Inflammatory macrophage treated with lipopolysaccharide for 4 hours (primary cell): ENCODE measurements at regions not wholly inside any gene's neighbourhood (a gene's known extent, or its start where the extent isn't known, plus 50 kb on each side); places are given as distances from the start of the nearest gene placed in this dataset.
"Not testable (repeated sequence)": the region's sequence is repeated elsewhere in the genome, so short reads cannot be mapped to it uniquely, and the experiment has no call there.

Source experiments
- DNase-seq: peaks from one replicate; pipeline ENCODE4 v3.0.0-alpha.2; 2020

DNA sequence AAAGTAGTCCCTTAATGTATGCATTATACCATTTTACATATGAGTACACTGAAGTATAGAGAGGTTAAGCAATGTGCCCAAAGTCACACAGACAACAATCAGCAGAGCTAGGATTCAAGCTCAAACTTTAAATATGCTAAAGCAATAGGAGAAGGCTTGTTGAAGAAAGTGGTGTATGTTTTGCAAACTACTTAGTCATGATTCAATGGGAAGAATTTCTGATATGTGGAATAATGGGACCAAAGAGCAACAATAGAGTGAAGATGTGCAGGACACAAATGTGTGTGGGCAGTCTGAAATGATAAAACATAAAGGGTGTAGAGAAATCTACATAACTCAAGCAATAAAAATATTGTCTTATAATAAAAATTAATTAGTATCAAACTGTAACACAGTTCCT, 109.0 kb upstream of the ARSJ start:
- no peak for DNase-seq

- DNase-seq = no peak
Observed at GRCh38 chr4:114091546-114091945, 112.1 kb upstream of the ARSJ start.

DNA sequence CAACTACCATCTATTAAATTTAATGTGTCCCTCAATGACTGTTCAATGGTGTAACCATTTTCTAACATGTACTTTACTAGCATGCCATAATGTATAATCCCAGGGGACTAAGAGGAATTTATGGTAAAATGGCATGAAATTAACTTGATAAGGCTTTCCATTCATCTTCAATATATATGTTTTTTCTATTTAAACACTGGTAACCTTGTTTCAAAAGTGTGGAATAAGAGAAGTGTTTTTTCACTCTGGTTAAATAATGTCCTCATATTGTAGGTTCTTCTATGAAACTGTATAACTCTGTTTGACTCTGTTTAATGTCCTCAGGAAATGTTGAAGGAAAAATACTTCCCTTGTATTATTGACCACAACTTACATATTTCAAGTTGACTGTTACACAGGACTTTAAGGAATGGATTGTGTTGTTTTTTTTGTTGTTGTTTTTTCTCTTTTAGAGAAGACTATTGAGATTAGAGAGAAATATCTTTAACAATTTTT, 113.8 kb upstream of the ARSJ start:
- DNase-seq = no peak

DNA sequence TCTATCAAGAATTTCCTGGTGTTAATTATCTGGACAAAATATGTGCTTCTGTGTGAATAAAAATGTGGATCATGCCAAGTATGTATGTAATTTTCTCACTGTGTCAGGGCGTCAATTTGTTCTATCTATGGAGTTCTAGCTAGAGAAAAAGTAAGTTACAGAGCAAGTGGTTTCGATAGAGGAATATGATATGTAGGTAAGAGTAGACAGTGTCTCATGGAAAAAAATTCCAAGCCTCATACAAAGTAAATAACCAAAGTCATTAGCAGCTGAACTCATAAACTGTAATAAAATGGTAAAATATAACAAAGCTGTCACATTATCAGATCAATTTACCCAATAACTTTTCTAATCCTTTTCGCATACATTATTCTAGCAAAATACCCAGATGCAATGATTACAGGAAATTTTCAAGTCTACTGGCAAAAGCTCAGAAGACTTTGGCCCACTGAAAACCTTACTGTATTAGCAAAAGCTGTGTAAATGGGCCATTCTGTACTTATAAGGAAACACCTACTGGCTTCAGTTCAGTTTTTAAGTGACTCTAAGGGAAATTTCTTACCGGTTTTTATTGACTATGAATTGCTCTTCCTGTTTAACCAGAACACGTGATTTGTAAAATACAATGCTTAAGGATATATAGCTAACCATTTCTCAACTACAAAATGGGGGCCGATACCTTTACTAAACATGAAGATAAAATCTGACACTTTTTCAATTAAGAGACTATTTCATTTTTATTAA, 121.0 kb upstream of the ARSJ start:
- DNase-seq = no peak

- no peak for DNase-seq
Observed at GRCh38 chr4:114103908-114104307, 124.5 kb upstream of the ARSJ start.

DNA sequence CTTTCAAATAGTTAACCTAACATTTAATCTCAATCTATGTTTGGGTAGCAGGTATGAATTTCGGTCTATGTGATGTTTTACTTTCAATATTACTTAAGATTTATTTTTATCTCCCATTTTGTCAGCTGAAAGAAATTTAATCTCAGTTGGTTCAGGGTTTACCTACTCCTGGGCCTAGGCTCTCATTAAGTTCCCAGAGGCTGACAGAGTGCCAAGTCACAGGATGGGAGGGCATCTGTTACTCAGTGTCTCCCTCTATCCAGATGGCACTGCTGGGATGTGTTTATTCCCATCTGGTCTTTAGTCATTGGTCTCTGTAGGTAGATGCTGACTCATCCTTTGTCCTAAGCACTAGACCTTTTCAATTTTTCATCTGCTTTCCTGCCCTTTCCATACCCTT, 129.4 kb upstream of the ARSJ start:
- no peak for DNase-seq

DNA sequence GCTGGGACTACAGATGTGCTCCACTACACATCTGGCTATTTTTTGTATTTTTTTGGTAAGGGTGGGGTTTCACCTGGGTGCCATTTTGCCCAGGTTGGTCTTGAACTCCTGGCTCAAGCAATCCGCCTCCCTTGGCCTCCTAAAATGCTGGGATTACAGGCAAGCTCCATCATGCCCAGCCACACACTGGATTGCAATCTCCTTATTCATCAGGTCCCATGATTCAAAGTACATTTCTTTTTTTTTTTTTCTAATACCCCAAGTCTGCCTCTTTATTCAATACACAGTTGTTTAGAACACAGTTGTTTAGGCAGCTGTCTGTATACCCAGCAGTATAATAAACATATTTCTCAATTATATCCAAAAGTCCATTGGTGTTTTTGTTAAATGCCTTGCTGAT, 130.3 kb upstream of the ARSJ start:
- DNase-seq = no peak

DNA sequence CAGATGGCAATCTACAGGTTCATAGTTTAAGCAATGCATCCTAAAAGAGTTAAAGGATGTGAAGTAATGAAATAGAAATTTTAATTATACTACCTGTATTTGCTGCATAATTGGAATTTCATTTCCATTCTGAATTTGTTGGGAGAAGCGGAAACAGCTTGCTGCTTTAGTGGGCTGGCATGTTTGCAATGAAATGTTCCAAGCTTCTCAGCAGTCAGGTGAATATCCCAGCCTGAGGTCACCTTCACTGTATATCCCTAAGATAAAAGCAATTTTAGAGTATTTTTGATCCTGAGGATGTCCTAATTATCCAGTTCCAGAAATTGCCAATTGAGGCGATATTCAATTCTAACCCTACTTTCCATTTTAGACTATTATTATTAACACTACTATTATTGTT, 136.1 kb upstream of the ARSJ start:
- no peak for DNase-seq

DNA sequence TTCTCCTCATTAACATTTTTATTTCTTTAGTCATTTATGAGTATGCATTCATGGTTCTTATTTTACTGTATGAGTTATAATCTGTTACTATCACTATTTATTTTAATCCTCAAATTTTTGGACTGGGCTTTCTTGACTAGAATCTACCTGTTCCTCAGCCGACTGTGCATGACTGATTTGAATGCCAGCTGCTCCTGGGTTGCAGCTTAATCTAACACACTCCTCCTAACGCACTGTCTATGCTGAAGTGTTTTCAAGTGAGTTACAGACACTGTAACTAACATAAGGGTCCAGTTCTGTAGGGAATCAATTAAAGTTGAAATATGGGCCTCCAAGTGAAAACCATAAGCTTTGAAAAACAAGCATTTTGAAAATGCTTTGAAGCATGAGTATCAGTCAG, 137.4 kb upstream of the ARSJ start:
- DNase-seq = no peak

- DNase-seq = no peak
Observed at GRCh38 chr4:114121221-114121620, 141.8 kb upstream of the ARSJ start.

GRCh38 chr4:114132199-114132598, 152.8 kb upstream of the ARSJ start:
- no peak for DNase-seq

DNA sequence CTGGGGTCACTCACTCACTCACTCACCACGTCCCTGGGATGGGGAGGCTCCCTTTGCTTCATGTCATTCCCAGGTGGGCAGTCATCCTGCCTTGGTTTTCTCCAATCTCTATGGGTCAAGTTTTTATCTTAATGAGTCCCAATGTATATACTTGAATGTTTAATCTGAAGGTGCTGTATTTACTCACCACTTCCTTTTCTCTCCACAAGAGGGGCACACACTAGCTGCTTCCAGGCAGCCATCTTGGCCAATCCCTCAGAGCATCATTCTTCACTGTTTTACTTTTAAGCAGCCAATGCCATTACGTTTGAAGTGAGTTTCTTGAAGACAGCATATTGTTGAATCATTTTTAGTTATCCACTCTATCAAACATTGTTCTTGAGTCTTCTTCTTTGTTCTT, 153.4 kb upstream of the ARSJ start:
- DNase-seq = no peak

GRCh38 chr4:114136069-114136468, 156.6 kb upstream of the ARSJ start:
- no peak for DNase-seq

DNA sequence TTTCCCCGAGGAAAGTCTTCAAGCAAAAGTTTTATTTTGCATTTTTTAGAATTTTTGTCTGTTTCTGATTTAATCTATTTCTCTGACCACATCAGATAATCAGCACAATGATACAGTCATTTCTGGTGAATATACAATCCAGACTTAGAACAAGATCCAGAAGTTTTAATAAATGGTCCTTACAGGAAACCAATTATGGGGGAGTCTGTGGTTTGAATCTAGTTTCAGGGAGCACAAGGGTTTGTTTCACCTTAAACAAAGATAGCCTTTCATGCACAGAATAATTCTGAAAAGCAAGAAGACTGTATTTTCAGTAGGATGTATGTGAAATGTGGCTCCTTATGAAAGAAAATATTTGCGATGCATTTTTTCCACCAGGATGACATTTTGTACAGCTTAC, 158.5 kb upstream of the ARSJ start:
- DNase-seq = no peak

- no peak for DNase-seq
Observed at GRCh38 chr4:114146947-114147618, 167.6 kb upstream of the ARSJ start.

- not testable (repeated sequence) for DNase-seq
Observed at GRCh38 chr4:114147619-114148208, 168.3 kb upstream of the ARSJ start.

DNA sequence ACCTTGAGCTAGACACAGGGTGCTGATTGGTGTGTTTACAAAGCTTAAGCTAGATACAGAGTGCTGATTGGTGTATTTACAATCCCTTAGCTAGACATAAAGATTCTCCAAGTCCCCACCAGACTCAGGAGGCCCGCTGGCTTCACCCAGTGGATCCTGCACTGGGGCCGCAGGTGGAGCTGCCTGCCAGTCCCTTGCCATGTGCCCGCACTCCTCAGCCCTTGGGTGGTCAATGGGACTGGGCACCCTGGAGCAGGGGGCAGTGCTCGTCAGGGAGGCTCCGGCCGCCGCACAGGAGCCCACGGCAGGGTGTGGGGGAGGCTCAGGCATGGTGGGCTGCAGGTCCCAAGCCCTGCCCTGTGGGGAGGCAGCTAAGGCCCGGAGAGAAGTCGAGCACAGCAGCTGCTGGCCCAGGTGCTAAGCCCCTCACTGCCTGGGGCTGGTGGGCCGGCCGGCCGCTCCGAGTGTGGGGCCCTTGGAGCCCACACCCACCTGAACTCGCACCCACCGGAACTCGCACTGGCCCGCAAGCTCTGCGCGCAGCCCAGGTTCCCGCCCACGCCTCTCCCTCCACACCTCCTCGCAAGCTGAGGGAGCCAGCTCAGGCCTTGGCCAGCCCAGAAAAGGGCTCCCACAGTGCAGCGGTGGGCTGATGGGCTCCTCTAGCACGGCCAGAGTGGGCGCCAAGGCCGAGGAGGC, 169.1 kb upstream of the ARSJ start:
- not testable (repeated sequence) for DNase-seq

DNA sequence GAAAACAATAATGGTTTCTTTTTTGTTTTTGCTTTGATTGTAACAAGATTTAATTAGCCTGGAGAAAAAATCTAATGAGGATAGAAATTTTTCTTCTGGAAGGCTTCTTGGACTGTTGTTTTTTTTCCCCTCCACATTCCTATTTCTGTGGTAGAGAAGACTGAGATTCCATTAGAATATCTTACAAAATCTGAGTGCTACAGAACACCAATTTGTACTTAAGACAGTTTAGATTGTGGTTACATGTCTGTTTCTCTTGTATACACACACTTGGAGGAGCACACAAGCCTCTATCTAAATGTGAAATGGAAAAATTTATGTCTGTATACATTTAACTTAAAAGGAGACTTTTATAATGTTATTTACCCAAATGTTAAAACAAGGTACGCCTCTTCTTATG, 176.9 kb upstream of the ARSJ start:
- no peak for DNase-seq

DNA sequence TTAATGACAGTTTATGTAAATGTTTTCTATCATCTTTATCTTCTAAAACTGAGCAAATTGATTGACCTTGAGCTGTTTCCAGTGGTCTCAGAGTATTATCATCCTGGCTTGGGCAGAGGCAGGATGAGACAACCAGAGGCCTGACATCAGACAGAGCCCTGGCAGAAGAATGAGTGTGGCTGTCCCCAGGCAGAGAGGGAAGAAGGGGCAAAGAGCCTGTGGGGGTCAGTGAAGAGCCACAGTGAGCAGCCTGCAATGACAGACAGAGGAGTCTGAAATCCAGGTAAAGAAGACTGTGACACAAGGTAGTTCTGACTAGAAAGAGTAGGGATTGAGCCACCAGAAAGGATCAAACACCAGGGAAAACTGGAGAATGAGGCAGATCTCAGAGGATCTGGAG, 182.4 kb upstream of the ARSJ start:
- DNase-seq = no peak

GRCh38 chr4:114163051-114163450, 183.6 kb upstream of the ARSJ start:
- no peak for DNase-seq

DNA sequence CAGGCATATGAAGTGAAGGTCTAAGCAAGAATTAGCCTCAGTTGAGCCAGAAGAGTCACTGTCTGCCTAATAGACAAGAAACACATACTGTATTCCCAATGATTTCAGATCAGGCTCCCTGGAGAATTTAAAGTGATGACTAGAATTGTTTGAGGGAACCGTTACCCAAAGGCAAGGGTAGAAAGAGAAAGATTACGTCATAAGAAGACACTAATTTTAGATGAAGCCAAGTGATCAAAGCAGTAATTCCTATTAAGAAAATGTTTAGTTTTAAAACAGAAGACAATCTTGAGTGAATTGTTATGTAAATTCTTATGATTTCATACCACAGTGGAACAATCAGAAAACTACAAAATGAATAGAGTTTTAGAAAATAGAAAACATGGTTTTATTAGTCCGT, 194.5 kb upstream of the ARSJ start:
- no peak for DNase-seq

- no peak for DNase-seq
Observed at GRCh38 chr4:114177628-114178027, 198.2 kb upstream of the ARSJ start.

GRCh38 chr4:114178392-114178791, 198.9 kb upstream of the ARSJ start:
- DNase-seq = no peak

DNA sequence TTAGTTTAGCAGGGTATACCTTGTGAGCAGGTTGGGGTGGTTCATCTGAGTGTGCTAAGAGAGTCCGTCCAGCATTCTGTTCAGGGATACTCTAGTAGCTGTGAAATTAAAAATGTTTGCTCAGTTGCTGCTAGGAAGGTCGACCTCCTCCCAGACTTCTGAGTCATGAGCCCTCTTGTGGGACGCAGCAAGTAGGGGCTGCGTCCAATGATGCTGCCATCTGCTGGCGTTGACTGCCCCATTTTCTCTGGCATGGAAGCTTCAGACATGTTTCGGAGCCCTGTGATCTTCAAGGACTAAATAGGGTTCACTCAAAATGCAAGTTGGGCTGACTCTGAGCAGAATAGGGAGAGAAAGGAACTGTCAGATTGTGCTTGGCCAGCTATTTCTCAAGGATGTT, 201.0 kb upstream of the ARSJ start:
- no peak for DNase-seq
